Duodenal mucosa (tissue), 2 donors: ENCODE measurements at regions not wholly inside any gene's neighbourhood (a gene's known extent, or its start where the extent isn't known, plus 50 kb on each side); places are given as distances from the start of the nearest gene placed in this dataset.

Experiments
- H3K27ac ChIP-seq: one replicate; pipeline ENCODE4 v1.7.0; 2013; ENCODE audit warnings: low read depth, low read length
- H3K27me3 ChIP-seq, 2 donors: one replicate each; pipeline ENCODE4 v1.7.0; 2013; ENCODE audit warnings: low read length in 2 of 2, control low read depth in 1 of 2; ENCODE audit not compliant: insufficient read depth in 2 of 2, control insufficient read depth in 1 of 2
- H3K36me3 ChIP-seq, 2 donors: one replicate each; pipeline ENCODE4 v1.7.0; 2013; ENCODE audit warnings: low read length in 2 of 2, control low read depth in 1 of 2; ENCODE audit not compliant: insufficient read depth in 2 of 2, control insufficient read depth in 1 of 2
- H3K4me1 ChIP-seq, 2 donors: one replicate each; pipeline ENCODE4 v1.7.0; 2013; ENCODE audit warnings: low read length in 2 of 2, control low read depth in 1 of 2; ENCODE audit not compliant: insufficient read depth in 2 of 2, control insufficient read depth in 1 of 2
- H3K4me3 ChIP-seq, 2 donors: one replicate each; pipeline ENCODE4 v1.7.0; 2013; ENCODE audit warnings: low read length in 2 of 2, low read depth in 1 of 2
- H3K9ac ChIP-seq, 2 donors: one replicate each; pipeline ENCODE4 v1.7.0; 2013; ENCODE audit warnings: low read length in 2 of 2, low read depth in 1 of 2
- H3K9me3 ChIP-seq, 2 donors: one replicate each; pipeline ENCODE4 v1.7.0; 2013; ENCODE audit warnings: low read length in 2 of 2, control low read depth in 1 of 2; ENCODE audit not compliant: control insufficient read depth in 1 of 2

GRCh38 chr6:139581485-139581865 lies 207.0 kb upstream of the CITED2 start:
- Histone ChIP-seq H3K9me3 (no peaks in the 10 kb centered on the region), H3K36me3 (no peaks in the 10 kb centered on the region), H3K9ac (no peak overlapping the region), H3K27ac (no peak overlapping the region), H3K4me1 (peaks cover 3 to 4% of the 10 kb centered on the region in 2 donors), H3K27me3 (no peaks in the 10 kb centered on the region), H3K4me3 (no peak overlapping the region)

- Histone ChIP-seq H3K27ac (no peak overlapping the region), H3K27me3 (no peaks in the 10 kb centered on the region), H3K36me3 (no peaks in the 10 kb centered on the region), H3K9me3 (no peaks in the 10 kb centered on the region), H3K4me3 (no peak overlapping the region), H3K9ac (no peak overlapping the region), H3K4me1 (peaks cover 3 to 4% of the 10 kb centered on the region in 2 donors)
These were observed 206.4 kb upstream of the CITED2 start for GRCh38 chr6:139580592-139581484.

- Histone ChIP-seq H3K36me3 (no peaks in the 10 kb centered on the region), H3K27me3 (no peaks in the 10 kb centered on the region), H3K4me3 (no peak overlapping the region), H3K4me1 (peaks cover 0 to 3% of the 10 kb centered on the region in 2 donors), H3K27ac (no peak overlapping the region), H3K9me3 (no peaks in the 10 kb centered on the region), H3K9ac (no peak overlapping the region)
These were observed 203.5 kb upstream of the CITED2 start for GRCh38 chr6:139577763-139578604.

GRCh38 chr6:139577124-139577762 lies 202.8 kb upstream of the CITED2 start:
- no peak overlapping the region for H3K9ac ChIP-seq
- peaks cover 0 to 3% of the 10 kb centered on the region in 2 donors for H3K4me1 ChIP-seq
- no peak overlapping the region for H3K27ac ChIP-seq
- no peaks in the 10 kb centered on the region for H3K27me3 ChIP-seq
- H3K9me3 ChIP-seq: no peaks in the 10 kb centered on the region
- no peak overlapping the region for H3K4me3 ChIP-seq
- H3K36me3 ChIP-seq: no peaks in the 10 kb centered on the region

DNA sequence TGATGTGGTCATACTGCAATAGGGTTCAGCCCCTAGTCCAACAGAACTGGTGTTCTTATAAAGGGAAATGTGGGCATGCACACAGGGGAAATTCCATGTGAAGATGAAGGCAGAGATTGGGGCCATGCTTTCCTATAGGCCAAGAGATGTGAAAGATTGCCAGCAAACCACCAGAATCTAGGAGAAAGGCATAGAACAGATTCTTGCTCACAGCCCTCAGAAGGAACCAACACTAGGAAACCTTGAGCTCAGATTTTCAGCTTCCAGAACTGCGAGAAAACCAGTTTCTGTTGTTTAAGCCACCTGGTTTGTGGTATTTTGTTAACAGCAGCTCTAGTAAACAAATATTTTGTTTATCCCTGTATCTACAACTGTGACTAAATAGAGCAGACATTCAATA lies 197.6 kb upstream of the CITED2 start:
- H3K9ac ChIP-seq: no peak overlapping the region
- no peaks in the 10 kb centered on the region for H3K27me3 ChIP-seq
- no peaks in the 10 kb centered on the region for H3K9me3 ChIP-seq
- no peak overlapping the region for H3K4me3 ChIP-seq
- no peaks in the 10 kb centered on the region for H3K4me1 ChIP-seq
- no peaks in the 10 kb centered on the region for H3K36me3 ChIP-seq
- H3K27ac ChIP-seq: no peak overlapping the region

DNA sequence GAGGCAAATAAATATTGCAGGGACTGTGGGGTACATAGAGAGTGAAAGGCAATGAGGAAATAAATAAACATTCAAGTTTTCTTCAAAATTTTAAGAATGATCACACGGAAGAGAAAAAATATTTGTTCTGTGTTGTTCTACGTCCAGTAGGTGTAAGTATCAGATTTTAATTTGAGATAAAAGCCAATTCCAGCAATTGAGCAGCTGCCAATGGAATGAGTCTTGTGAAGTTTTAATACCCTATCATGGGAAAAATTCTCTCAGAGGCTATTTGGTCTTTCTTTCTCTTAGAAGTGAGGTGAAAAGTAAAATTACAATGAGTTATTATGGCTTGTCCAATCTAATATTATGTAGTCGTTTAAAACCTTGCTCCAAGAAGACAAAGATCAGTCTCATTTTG lies 195.7 kb upstream of the CITED2 start:
- Histone ChIP-seq H3K4me1 (no peaks in the 10 kb centered on the region), H3K9ac (no peak overlapping the region), H3K27me3 (no peaks in the 10 kb centered on the region), H3K27ac (no peak overlapping the region), H3K36me3 (no peaks in the 10 kb centered on the region), H3K4me3 (no peak overlapping the region), H3K9me3 (no peaks in the 10 kb centered on the region)

DNA sequence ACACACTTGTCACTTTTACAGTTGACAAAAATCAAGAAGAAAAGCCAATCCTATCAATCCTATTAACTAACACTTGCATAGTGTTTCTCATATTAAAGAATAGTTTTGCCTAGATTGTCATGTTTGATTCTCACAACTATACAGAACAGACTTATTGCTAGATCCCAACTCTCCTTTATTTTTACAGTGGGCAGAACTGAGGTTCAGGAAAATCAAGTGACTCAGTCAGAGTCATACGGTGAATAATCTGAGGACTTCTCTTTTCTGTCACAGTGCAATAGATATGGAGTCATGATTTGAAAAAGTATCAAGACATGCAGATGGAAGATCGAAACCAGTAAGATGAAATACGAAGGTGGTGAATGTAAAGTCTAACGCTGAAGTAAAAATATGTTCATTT lies 195.1 kb upstream of the CITED2 start:
- H3K4me3 ChIP-seq: no peak overlapping the region
- no peaks in the 10 kb centered on the region for H3K4me1 ChIP-seq
- no peaks in the 10 kb centered on the region for H3K27me3 ChIP-seq
- H3K27ac ChIP-seq: no peak overlapping the region
- no peak overlapping the region for H3K9ac ChIP-seq
- H3K36me3 ChIP-seq: no peaks in the 10 kb centered on the region
- no peaks in the 10 kb centered on the region for H3K9me3 ChIP-seq

DNA sequence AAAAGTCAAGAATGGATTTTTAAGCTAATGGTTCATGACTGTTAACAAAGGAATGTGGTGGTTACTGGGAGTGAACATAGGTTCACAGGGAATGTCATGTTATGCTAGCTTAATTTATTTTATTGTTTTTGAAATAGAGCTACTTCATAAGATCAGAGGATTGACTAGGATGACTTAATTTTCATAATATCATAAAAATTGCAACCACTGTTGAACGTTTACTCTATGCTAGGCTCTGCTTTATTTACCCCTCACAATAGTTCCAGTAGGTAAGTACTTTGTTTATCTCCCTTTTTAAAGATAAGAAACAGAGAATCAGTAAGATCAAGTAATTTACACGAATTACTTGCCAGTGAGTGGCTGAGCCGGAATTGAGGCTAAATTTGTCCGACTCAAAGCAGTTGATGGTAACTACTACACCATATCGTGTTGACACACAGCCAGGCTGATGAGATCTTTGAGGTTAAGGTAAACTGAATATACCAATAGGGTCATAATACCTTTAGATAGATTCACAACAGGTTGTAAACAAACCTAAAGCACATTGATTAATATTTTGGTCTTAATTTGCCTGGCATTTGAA lies 194.6 kb upstream of the CITED2 start:
- Histone ChIP-seq H3K9me3 (no peaks in the 10 kb centered on the region), H3K4me1 (no peaks in the 10 kb centered on the region), H3K9ac (no peak overlapping the region), H3K27ac (no peak overlapping the region), H3K36me3 (no peaks in the 10 kb centered on the region), H3K27me3 (no peaks in the 10 kb centered on the region), H3K4me3 (no peak overlapping the region)

DNA sequence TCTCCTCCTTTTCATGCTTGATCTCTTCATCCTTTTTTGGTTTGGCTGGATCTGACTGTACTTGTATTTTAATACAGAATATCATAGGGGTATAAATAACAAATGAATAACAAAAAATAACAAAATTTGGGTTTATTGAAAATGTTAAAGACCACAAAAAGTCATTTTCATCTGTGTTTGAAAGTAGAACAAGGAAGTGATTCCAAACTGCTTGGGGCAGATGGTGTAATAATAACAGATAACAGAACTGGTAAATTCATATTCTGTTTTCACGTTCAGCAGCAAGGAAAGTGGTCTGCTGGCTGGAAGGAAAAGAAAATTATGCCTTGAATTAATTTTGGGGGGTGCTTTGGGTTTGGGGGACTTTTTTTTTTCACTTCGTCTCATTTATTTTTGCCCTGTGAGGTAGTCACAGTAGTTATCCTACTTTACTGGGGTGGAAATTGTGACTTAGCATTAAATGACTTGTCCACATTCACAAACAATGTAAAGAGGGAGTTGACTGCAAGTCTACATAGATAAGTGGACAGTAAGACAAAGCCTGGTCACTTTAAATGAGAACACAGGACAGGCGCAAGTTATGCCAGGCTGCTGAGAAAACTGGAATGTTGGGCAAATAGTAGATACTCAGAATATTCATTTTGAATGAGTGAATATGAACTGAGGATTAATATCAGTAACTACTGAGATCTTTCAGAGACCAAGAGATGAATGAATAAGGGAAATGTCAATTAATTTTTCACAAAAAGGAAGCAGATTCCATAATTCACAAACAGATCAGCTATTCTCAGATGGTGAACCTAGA lies 193.9 kb upstream of the CITED2 start:
- no peak overlapping the region for H3K9ac ChIP-seq
- H3K9me3 ChIP-seq: no peaks in the 10 kb centered on the region
- no peaks in the 10 kb centered on the region for H3K4me1 ChIP-seq
- no peak overlapping the region for H3K27ac ChIP-seq
- no peak overlapping the region for H3K4me3 ChIP-seq
- no peaks in the 10 kb centered on the region for H3K36me3 ChIP-seq
- no peaks in the 10 kb centered on the region for H3K27me3 ChIP-seq
